ENCODE measurements at regions not wholly inside any gene's neighbourhood (a gene's known extent, or its start where the extent isn't known, plus 50 kb on each side); places are given as distances from the start of the nearest gene placed in this dataset.

GRCh38 chr1:82867781-82868180 is 1067.0 kb downstream of the ADGRL2 start:
- intact Hi-C loops (cut with DNase I; ENCODE audit: low total_unique reads), result no loop called here
- H3K4me1 ChIP-seq, result no peaks in the 10 kb centered on the region
- DNase-seq, result no peak
- no peaks in the 10 kb centered on the region for H3K36me3 ChIP-seq
- no peaks in the 10 kb centered on the region for H3K9me3 ChIP-seq
- no peaks in the 10 kb centered on the region for H3K27me3 ChIP-seq
- TF ChIP-seq POLR2A (IDR thresholded peaks at IDR 0.05), result no peak
- no peak for TF ChIP-seq CTCF (IDR thresholded peaks at IDR 0.05)
- no peak overlapping the region for H3K27ac ChIP-seq
- no peak overlapping the region for H3K4me3 ChIP-seq

GRCh38 chr1:82861749-82862148 is 1061.0 kb downstream of the ADGRL2 start:
- Histone ChIP-seq H3K36me3 (no peaks in the 10 kb centered on the region), H3K4me1 (no peaks in the 10 kb centered on the region), H3K27me3 (no peaks in the 10 kb centered on the region), H3K27ac (no peak overlapping the region), H3K9me3 (no peaks in the 10 kb centered on the region), H3K4me3 (no peak overlapping the region)
- TF ChIP-seq POLR2A (IDR thresholded peaks at IDR 0.05) (no peak), CTCF (IDR thresholded peaks at IDR 0.05) (no peak)
- intact Hi-C loops (cut with DNase I; ENCODE audit: low total_unique reads), result no loop called here
- DNase-seq, result no peak

GRCh38 chr1:82858031-82858430 is 1057.3 kb downstream of the ADGRL2 start:
- no peak overlapping the region for H3K4me3 ChIP-seq
- no peaks in the 10 kb centered on the region for H3K36me3 ChIP-seq
- intact Hi-C loops (cut with DNase I; ENCODE audit: low total_unique reads), result no loop called here
- H3K4me1 ChIP-seq, result no peaks in the 10 kb centered on the region
- H3K27ac ChIP-seq, result no peak overlapping the region
- no peaks in the 10 kb centered on the region for H3K27me3 ChIP-seq
- no peak for DNase-seq
- H3K9me3 ChIP-seq, result no peaks in the 10 kb centered on the region
- no peak for TF ChIP-seq POLR2A (IDR thresholded peaks at IDR 0.05)
- no peak for TF ChIP-seq CTCF (IDR thresholded peaks at IDR 0.05)

GRCh38 chr1:82849460-82849859 is 1048.7 kb downstream of the ADGRL2 start:
- intact Hi-C loops (cut with DNase I; ENCODE audit: low total_unique reads), result no loop called here

GRCh38 chr1:82848043-82848442 is 1047.3 kb downstream of the ADGRL2 start:
- Histone ChIP-seq H3K36me3 (no peaks in the 10 kb centered on the region), H3K4me3 (no peak overlapping the region), H3K9me3 (no peaks in the 10 kb centered on the region), H3K27ac (no peak overlapping the region), H3K4me1 (no peaks in the 10 kb centered on the region), H3K27me3 (no peaks in the 10 kb centered on the region)
- TF ChIP-seq POLR2A (IDR thresholded peaks at IDR 0.05) (no peak), CTCF (IDR thresholded peaks at IDR 0.05) (no peak)
- intact Hi-C loops (cut with DNase I; ENCODE audit: low total_unique reads), result no loop called here
- no peak for DNase-seq

More at GRCh38 chr1:82849460-82849859, 1048.7 kb downstream of the ADGRL2 start:
- Histone ChIP-seq H3K9me3 (no peaks in the 10 kb centered on the region), H3K27ac (no peak overlapping the region), H3K27me3 (no peaks in the 10 kb centered on the region), H3K4me1 (no peaks in the 10 kb centered on the region), H3K4me3 (no peak overlapping the region), H3K36me3 (no peaks in the 10 kb centered on the region)
- TF ChIP-seq CTCF (IDR thresholded peaks at IDR 0.05), result no peak
- TF ChIP-seq POLR2A (IDR thresholded peaks at IDR 0.05), result no peak
- no peak for DNase-seq

Data from uterus (tissue), 3 donors.